Karpas-422 (cell line): ENCODE measurements at regions not wholly inside any gene's neighbourhood (a gene's known extent, or its start where the extent isn't known, plus 50 kb on each side); places are given as distances from the start of the nearest gene placed in this dataset.
"Not testable (repeated sequence)": the region's sequence is repeated elsewhere in the genome, so short reads cannot be mapped to it uniquely, and the experiment has no call there.

Experiments used
- DNase-seq: peaks from one replicate; pipeline ENCODE4 v3.0.0-alpha.2; 2015
- H2AFZ ChIP-seq: fragments of 200-600 bp; sonication (generic); 2 replicates; pipeline ENCODE4 v1.6.1; 2014; ENCODE audit warnings: antibody characterized with exemption, low read length, mixed read lengths
- H3K27ac ChIP-seq: fragments of 200-600 bp; sonication (generic); 2 replicates; pipeline ENCODE4 v1.5.1; 2014; ENCODE audit warnings: mild to moderate bottlenecking, low read length, moderate library complexity
- H3K27me3 ChIP-seq: fragments of 200-600 bp; sonication (generic); 2 replicates; pipeline ENCODE4 v1.6.1; 2014; ENCODE audit warnings: low read length, mixed read lengths
- H3K36me3 ChIP-seq: fragments of 200-600 bp; sonication (generic); 2 replicates; pipeline ENCODE4 v1.6.1; 2014; ENCODE audit warnings: low read length, mixed read lengths; ENCODE audit not compliant: insufficient read depth
- H3K4me1 ChIP-seq: fragments of 200-600 bp; sonication (generic); 2 replicates; pipeline ENCODE4 v1.6.1; 2014; ENCODE audit warnings: mild to moderate bottlenecking, low read length, mixed read lengths
- H3K4me2 ChIP-seq: fragments of 200-600 bp; sonication (generic); 2 replicates; pipeline ENCODE4 v1.6.1; 2014; ENCODE audit warnings: low read length, low read depth, mild to moderate bottlenecking; ENCODE audit not compliant: poor library complexity, severe bottlenecking
- H3K4me3 ChIP-seq: fragments of 200-600 bp; sonication (generic); 2 replicates; pipeline ENCODE4 v1.5.1; 2014; ENCODE audit warnings: mild to moderate bottlenecking, antibody characterized with exemption, low read length, mixed read lengths
- H3K79me2 ChIP-seq: fragments of 200-600 bp; sonication (generic); 2 replicates; pipeline ENCODE4 v1.6.1; 2014; ENCODE audit warnings: mild to moderate bottlenecking, low read length, mixed read lengths
- H3K9ac ChIP-seq: fragments of 200-600 bp; sonication (generic); 2 replicates; pipeline ENCODE4 v1.6.0; 2014; ENCODE audit warnings: low read length
- H3K9me2 ChIP-seq: fragments of 200-600 bp; sonication (generic), shearing (Covaris generic); replicated peaks from 2 replicates; pipeline ENCODE4 v1.6.0; 2014; ENCODE audit warnings: mild to moderate bottlenecking, low read length, moderate library complexity; ENCODE audit not compliant: insufficient read depth
- H3K9me3 ChIP-seq: fragments of 300-700, 200-600 bp; sonication (generic); 2 replicates; pipeline ENCODE4 v1.6.1; 2014; ENCODE audit warnings: low read length, mixed read lengths
- H4K20me1 ChIP-seq: fragments of 200-600 bp; sonication (generic); 2 replicates; pipeline ENCODE4 v1.6.1; 2014; ENCODE audit warnings: mild to moderate bottlenecking, antibody characterized with exemption, low read length, low read depth; ENCODE audit not compliant: insufficient read depth

- no peaks in the 10 kb centered on the region for H4K20me1 ChIP-seq
- no peaks in the 10 kb centered on the region for H3K9me3 ChIP-seq
- H3K9ac ChIP-seq, result no peak overlapping the region
- H3K79me2 ChIP-seq, result no peaks in the 10 kb centered on the region
- H3K4me2 ChIP-seq, result no peak overlapping the region
- no peaks in the 10 kb centered on the region for H3K27me3 ChIP-seq
- no peak overlapping the region for H2AFZ ChIP-seq
- H3K4me3 ChIP-seq, result no peak overlapping the region
- no peak overlapping the region for H3K27ac ChIP-seq
- no peaks in the 10 kb centered on the region for H3K36me3 ChIP-seq
- H3K9me2 ChIP-seq, result no peaks in the 10 kb centered on the region; the same call in 1 of the 2 replicates
- no peak for DNase-seq
- no peaks in the 10 kb centered on the region for H3K4me1 ChIP-seq
Measured at GRCh38 chr7:113338071-113338696, 219.8 kb upstream of the SMIM30 start.

GRCh38 chr7:113336838-113337237 is 218.5 kb upstream of the SMIM30 start:
- H3K36me3 ChIP-seq, H3K4me2 ChIP-seq, H3K4me3 ChIP-seq, H3K4me1 ChIP-seq, DNase-seq, H3K27ac ChIP-seq, H3K9ac ChIP-seq, H3K9me2 ChIP-seq, H4K20me1 ChIP-seq, H3K9me3 ChIP-seq, H3K27me3 ChIP-seq, H2AFZ ChIP-seq, H3K79me2 ChIP-seq: not testable (repeated sequence)

GRCh38 chr7:113331155-113331898 is 213.0 kb upstream of the SMIM30 start:
- no peaks in the 10 kb centered on the region for H3K27me3 ChIP-seq
- no peak overlapping the region for H3K4me2 ChIP-seq
- H3K36me3 ChIP-seq, result no peaks in the 10 kb centered on the region
- no peak overlapping the region for H3K27ac ChIP-seq
- DNase-seq, result no peak
- H3K4me1 ChIP-seq, result no peaks in the 10 kb centered on the region
- H3K4me3 ChIP-seq, result no peak overlapping the region
- no peak overlapping the region for H2AFZ ChIP-seq
- no peaks in the 10 kb centered on the region for H4K20me1 ChIP-seq
- no peaks in the 10 kb centered on the region for H3K79me2 ChIP-seq
- H3K9me3 ChIP-seq, result no peaks in the 10 kb centered on the region
- H3K9ac ChIP-seq, result no peak overlapping the region
- H3K9me2 ChIP-seq, result no peaks in the 10 kb centered on the region; the same call in 1 of the 2 replicates

GRCh38 chr7:113321201-113321600 is 202.8 kb upstream of the SMIM30 start:
- no peak overlapping the region for H3K9ac ChIP-seq
- H3K36me3 ChIP-seq, result no peaks in the 10 kb centered on the region

GRCh38 chr7:113320419-113320818 is 202.1 kb upstream of the SMIM30 start:
- no peak overlapping the region for H3K9ac ChIP-seq
- no peaks in the 10 kb centered on the region for H3K79me2 ChIP-seq
- H3K4me2 ChIP-seq, result no peak overlapping the region
- no peak for DNase-seq
- no peaks in the 10 kb centered on the region for H3K9me3 ChIP-seq
- no peaks in the 10 kb centered on the region for H3K36me3 ChIP-seq
- no peak overlapping the region for H3K4me3 ChIP-seq
- H3K27ac ChIP-seq, result no peak overlapping the region
- H4K20me1 ChIP-seq, result no peaks in the 10 kb centered on the region
- no peaks in the 10 kb centered on the region for H3K27me3 ChIP-seq
- no peaks in the 10 kb centered on the region for H3K4me1 ChIP-seq
- H2AFZ ChIP-seq, result no peak overlapping the region
- H3K9me2 ChIP-seq, result no peaks in the 10 kb centered on the region

More at GRCh38 chr7:113321201-113321600, 202.8 kb upstream of the SMIM30 start:
- Histone ChIP-seq H3K27ac (no peak overlapping the region), H3K4me3 (no peak overlapping the region), H3K4me2 (no peak overlapping the region), H2AFZ (no peak overlapping the region), H3K79me2 (no peaks in the 10 kb centered on the region), H3K9me3 (no peaks in the 10 kb centered on the region), H3K4me1 (no peaks in the 10 kb centered on the region), H3K9me2 (no peaks in the 10 kb centered on the region), H3K27me3 (no peaks in the 10 kb centered on the region), H4K20me1 (no peaks in the 10 kb centered on the region)
- no peak for DNase-seq

GRCh38 chr7:113314594-113314993 is 196.2 kb upstream of the SMIM30 start:
- Histone ChIP-seq H3K4me2 (no peak overlapping the region), H3K4me1 (no peaks in the 10 kb centered on the region), H3K36me3 (no peaks in the 10 kb centered on the region), H2AFZ (no peak overlapping the region), H3K27ac (no peak overlapping the region), H4K20me1 (no peaks in the 10 kb centered on the region), H3K9me3 (no peaks in the 10 kb centered on the region), H3K27me3 (no peaks in the 10 kb centered on the region), H3K79me2 (no peaks in the 10 kb centered on the region), H3K9me2 (no peaks in the 10 kb centered on the region), H3K4me3 (no peak overlapping the region), H3K9ac (no peak overlapping the region)
- DNase-seq, result no peak

GRCh38 chr7:113308399-113308798 is 190.0 kb upstream of the SMIM30 start:
- Histone ChIP-seq H3K9me3 (no peaks in the 10 kb centered on the region), H3K36me3 (no peaks in the 10 kb centered on the region), H2AFZ (no peak overlapping the region), H3K9me2 (no peaks in the 10 kb centered on the region), H3K4me2 (no peak overlapping the region), H3K79me2 (no peaks in the 10 kb centered on the region), H3K9ac (no peak overlapping the region), H4K20me1 (no peaks in the 10 kb centered on the region), H3K4me3 (no peak overlapping the region), H3K27ac (no peak overlapping the region), H3K27me3 (no peaks in the 10 kb centered on the region), H3K4me1 (no peaks in the 10 kb centered on the region)
- no peak for DNase-seq

GRCh38 chr7:113307147-113307546 is 188.8 kb upstream of the SMIM30 start:
- Histone ChIP-seq H3K79me2 (no peaks in the 10 kb centered on the region), H3K9me3 (no peaks in the 10 kb centered on the region), H3K9ac (no peak overlapping the region), H3K4me2 (no peak overlapping the region), H4K20me1 (no peaks in the 10 kb centered on the region), H3K4me1 (no peaks in the 10 kb centered on the region), H3K36me3 (no peaks in the 10 kb centered on the region), H3K27ac (no peak overlapping the region), H3K27me3 (no peaks in the 10 kb centered on the region), H2AFZ (no peak overlapping the region), H3K4me3 (no peak overlapping the region), H3K9me2 (no peaks in the 10 kb centered on the region)
- no peak for DNase-seq
